HG03103 (cell line): ENCODE measurements at regions not wholly inside any gene's neighbourhood (a gene's known extent, or its start where the extent isn't known, plus 50 kb on each side); places are given as distances from the start of the nearest gene placed in this dataset.

Source experiments
- ATAC-seq: cut with Tn5 transposase; IDR thresholded peaks from one replicate; pipeline ENCODE4 v1.9.1; 2021; ENCODE audit warnings: low read depth; ENCODE audit not compliant: unreplicated experiment

GRCh38 chr7:15743926-15744480, 57.5 kb upstream of the MEOX2 start:
- ATAC-seq = no peak

GRCh38 chr7:15737601-15738000, 51.1 kb upstream of the MEOX2 start:
- ATAC-seq = no peak
